GM18870 (cell line): ENCODE measurements at regions not wholly inside any gene's neighbourhood (a gene's known extent, or its start where the extent isn't known, plus 50 kb on each side); places are given as distances from the start of the nearest gene placed in this dataset.
"Not testable (repeated sequence)": the region's sequence is repeated elsewhere in the genome, so short reads cannot be mapped to it uniquely, and the experiment has no call there.

Source experiments
- ATAC-seq: cut with Tn5 transposase; IDR thresholded peaks from one replicate; pipeline ENCODE4 v1.9.1; 2021; ENCODE audit warnings: moderate library complexity; ENCODE audit not compliant: unreplicated experiment

DNA sequence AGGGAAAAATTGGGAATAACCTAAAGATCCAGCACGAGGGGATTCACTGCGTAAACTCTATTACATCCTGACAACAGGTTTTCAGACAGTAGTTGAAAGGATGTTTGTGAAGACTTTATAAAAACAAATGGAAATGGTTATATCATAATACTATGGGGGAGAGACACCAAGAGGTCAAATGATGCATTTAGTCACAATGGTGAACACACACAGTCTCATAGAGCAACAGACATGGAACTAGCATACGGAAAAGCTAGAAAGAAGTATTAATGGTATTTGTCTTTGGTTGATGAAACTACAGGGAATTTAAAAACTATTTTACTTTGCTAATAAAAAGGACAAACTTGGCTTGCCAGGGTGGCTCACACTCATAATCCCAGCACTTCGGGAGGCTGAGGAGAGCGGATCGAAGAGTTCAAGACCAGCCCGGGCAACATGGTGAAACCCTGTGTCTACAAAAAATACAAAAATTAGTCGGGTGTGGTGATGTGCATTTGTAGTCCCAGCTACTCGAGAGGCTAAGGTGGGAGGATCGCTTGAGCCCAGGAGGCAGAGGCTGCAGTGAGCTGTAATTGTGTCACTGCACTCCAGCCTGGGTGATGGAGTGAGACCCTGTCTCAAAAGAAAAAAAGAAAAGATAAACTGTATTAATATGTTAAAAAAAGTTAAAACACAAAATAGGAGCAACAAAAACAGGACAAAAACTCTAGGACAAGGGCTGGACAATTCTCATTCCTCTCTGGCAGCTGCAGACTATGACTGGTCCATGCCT is 94.8 kb downstream of the MYCN start:
- no peak for ATAC-seq

DNA sequence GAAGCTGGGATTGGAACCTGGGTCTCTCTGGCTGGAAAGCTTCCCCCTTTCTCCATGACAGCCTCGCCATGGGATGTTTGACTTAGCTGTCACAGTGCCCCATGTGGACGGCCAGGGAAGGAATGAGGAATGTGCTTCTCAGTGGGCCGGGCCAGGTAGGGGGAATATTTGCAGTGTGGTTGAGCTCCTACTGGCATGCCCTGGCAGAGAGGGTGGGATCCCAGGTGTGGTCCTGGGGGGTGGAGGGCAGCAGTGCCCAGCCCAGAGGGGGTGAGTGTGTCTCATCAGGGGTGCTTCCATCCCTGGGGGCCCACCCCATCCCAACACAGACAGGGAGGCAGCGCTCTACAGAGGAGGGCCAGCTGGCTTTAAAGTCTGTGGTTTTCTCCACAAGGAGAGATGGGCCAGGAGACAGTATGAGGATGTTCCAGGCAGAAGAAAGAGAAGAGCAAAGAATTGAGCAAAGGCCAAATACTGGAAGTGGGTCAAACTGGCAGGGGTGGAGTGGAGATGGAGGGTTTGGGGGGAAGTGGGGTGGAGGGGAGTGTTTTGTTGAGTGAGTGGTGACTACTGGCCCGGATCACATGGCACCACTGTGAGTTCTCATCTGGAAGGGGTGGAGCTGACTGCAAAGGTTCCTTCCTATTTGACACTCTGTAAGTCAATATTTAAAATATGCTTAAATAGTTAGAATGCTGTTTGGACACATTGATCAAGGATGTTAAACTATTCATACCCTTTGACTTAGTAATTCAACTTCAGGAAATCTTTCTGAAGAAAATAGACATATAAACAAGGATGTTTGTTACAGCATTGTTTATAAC is 94.0 kb downstream of the MYCN start:
- ATAC-seq: no peak

DNA sequence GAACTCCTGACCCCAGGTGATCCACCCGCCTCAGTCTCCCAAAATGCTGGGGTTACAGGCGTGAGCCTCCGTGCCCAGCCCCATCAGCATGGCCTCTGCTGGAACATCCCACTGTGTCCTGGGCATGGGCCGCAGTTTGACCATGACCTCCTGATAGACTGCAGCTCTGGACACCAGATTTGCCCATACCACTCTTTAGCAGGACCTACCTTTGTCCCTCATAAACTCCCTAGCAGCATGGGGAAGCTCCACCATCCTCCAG is 92.6 kb downstream of the MYCN start:
- no peak for ATAC-seq

DNA sequence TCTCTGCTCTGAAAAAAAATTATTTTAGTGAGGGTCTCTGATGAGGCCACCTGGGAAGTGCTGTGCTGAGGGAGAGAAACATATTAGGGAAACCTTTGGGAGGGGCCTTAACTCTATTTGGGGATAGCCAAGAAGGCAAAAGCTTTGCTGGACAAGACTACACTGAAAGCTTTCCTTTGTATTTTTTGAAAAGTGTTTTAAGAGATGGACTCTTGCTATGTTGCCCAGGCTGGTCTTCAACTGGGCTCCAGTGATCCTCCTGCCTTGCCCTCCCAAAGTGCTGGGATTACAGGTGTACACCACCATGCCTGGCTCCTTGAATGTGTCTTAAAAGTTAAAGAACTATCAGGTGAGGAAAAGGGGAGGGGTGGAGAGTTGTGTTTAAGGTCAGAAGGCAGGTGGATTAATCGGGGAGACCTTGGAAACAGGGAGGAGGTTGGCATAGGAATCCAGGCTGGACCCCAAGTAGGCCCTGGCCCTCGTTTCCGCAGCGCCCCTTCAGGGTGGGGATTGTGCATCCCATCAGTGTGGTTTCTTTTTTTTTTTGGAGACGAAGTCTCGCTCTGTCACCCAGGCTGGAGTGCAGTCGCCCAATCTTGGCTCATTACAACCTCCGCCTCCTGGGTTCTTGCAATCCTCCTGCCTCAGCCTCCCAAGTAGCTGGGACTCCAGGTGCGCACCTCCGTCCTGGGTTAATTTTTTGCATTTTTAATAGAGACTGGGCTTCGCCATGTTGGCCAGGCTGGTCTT is 92.1 kb downstream of the MYCN start:
- no peak for ATAC-seq

DNA sequence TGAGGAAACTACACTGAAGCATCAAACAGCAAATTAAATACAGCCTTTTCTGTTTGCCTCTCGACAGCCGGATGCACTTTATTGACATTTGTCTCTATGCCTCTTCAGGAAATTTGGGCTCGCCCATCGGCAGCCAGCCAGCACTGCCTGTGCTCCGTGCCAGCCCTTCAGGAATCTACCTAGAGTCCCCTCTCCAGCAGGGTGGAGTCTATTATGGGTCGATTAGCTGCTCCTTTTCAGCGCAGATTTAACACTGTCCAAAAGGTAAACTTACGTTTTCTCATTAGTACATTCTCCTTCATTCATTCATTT is 91.5 kb downstream of the MYCN start:
- no peak for ATAC-seq

DNA sequence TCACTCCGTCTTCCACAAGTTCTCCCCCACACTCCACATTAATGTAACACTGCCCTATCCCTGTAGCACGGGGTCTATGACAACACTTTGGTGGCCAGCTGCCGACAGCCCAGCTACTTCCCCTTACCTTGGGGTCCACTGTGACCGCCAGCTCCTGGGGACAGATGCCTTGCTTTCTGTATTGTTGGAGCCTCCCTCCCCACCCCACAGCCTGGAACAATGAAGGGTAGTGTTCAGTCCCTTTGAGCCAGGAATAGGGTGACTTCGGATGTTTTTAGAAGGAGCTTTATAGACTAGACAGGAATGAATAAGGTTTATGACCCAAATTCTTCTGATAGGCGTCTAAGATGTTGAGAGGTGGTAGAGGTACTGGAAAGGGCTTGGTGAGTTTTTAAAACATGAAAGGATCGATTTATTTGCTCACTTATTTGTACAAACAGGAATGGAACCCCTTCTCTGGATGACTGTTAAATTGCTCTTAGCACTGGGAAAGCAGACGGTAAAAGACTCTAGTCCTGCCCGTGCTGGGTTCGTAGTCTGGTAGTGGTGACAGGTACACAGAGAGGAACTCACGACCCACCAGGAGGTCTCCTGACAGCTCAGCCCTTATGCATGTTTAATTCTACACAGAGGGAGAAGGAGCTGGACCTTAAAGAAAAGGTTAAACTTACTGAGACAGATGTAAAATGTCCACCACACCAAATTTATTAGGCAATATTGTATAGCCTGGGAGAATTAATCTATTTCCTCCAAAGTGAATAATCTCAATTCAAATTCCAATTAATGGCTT is 90.9 kb downstream of the MYCN start:
- no peak for ATAC-seq

DNA sequence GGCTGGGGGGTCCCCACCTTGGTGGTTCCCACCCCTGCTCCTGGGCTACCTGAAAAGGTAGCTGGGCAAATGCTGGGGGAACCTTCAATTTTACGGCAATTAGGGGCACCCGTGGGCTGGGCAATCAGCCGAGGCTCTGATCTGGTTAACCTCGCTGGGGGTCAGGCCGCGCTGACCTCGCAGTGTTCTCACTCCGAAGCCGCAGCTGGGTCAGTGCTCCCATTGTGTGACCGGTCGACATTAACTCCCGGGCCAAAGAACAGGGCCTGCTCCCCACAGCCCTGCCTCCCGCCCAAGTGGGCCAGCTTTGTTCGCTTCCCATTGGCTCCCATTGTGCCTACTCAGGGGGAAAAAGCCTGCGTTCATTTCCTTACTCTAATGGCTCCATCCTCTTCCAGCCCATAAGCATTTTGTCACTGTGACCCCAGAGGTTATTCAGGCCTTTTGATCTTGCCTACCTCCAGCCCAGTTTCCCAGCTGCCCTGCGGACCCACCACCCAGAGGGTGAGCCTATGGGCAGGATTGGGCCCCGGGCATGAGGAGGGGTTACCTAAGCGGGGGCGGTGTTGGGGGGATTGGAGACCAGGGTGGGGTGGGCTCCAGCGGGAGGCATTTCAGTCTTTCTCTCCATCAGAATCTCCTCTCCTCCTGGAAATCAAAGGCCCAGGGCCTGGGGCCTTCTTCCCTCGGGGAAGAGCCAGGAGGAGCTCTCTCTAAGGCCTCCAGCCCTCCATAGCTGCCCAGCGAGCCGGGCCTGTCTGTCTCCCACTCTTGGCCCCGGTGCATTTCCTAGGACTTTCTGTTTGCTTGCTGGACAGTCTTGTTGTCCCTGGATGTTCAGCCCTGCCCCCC is 90.1 kb downstream of the MYCN start:
- no peak for ATAC-seq

DNA sequence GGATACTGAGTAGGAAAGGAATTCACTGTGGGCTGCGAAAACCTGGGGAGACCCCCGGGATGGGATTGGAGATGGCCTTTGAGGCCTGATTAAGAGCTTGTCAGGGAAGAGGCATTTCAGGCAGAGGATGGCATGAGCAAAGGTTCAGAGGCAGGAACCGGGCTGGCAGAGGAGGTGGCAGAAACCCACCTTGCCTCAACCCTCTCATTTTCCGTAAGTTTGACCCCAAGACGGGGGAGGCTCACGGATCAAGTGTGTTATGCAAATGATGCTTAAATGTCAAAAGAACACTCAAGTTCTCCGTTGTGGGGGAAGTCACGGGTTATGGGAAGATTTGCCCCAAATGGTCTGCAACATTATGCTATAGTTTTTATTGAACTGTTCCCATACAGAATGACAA is 88.3 kb downstream of the MYCN start:
- no peak for ATAC-seq

DNA sequence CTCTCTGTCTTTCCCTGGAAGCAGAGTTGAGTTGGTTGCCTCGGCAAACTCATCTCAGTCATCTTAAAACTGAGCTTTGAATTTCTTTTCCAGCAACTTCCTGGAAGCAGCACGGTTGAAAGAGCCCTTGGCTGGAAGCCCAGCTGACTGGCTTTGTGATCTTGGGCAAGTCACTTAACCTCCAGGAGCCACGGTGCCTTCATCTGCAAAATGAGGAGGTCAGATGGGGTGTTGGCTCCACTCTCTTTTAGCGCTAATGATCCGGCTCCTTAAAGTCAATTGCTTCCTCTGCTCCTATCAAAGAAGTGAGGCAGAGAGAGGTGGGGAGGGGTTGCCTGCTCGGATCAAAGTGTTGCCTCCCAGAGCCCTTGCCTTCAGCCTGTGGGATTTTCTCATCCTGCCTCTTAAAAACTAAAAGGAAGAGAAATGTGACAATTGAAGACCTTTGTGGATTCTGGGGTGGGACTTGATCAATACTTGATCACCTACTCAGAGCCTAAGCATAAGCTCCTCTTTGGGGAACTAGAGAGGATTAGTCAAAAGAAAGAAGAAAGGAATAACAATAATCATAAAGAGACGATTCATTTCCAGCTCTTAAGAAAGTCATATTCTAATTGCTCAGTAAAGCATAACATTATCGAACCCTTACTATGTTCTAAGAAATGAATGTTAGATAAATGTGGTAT is 86.6 kb downstream of the MYCN start:
- ATAC-seq: no peak

DNA sequence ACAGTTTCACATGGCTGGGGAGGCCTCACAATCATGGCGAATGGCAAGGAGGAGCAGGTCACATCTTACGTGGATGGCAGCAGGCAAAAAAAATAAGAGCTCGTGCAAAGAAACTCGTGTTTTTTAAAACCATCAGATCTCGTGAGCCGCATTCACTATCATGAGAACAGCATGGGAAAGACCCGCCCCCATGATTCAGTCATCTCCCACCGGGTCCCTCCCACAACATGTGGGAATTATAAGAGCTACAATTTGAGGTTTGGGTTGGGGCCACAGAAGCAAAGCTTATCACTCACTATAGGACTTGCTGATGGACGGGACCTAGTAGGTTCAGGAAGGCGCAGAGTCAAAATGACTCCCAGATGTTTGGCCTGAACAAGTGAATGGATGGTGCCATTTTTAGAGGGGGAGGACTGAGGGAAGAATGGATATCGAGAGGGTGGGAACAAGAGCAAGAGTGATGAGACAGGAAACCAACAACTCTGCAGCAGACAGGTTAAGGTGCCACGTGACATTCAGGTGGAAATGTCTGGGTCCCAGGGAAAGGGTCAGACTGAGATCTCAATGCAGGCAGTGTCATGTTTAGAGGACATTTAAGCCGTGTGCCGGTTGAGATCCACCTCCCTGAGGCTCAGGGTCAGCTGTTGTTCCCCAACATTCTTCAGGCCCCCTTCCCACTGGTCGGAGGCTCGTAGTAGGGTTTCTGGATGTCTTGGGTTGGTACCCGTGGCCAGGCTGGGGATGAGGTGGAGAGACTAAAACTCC is 85.7 kb downstream of the MYCN start:
- ATAC-seq: no peak

DNA sequence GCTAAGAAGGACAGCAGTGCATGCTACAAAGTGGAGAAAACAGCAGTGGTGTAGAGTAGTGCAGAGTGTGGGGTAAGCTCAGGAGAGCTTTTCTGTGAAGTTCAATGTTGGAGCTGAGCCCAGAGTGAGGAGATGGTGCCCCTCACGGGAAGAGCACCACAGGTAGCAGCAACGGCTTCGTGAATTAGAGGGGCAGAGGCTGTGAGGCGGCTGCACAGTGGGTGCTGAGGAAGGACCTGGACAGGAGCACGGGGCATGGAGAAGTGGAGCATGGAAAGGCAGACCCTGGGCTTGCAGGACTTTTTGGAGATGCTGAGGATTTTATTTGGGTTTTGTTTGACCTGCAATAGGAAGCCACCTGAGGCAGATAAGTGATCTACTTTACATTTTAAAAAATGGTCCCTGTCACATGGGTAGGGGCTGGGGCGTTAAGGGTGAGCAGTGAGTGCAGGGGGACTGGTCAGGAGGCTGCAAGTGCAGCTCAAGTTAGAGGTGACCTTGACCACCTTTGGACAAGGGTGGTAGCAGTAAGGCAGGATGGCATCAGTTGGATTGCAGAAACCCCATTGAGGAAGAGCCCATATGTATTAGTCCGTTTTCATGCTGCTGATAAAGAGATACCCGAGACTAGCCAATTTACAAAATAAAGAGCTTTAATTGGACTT is 85.0 kb downstream of the MYCN start:
- ATAC-seq: no peak

DNA sequence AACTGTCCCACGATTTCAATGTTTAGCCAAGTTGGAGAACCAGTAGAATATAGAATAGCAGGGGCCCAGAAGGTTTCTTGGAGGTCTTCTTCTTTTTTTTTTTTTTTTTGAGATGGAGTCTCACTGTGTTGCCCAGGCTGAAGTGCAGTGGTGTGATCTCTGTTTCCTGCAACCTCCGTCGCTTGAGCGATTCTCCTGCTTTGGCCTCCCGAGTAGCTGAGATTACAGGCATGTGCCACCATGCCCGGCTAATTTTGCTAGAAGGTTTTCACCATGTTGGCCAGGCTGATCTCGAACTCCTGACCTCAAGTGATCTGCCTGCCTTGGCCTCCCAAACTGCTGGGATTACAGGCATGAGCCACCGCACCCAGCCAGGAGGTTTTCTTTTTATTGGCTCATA is 84.3 kb downstream of the MYCN start:
- ATAC-seq: not testable (repeated sequence)

DNA sequence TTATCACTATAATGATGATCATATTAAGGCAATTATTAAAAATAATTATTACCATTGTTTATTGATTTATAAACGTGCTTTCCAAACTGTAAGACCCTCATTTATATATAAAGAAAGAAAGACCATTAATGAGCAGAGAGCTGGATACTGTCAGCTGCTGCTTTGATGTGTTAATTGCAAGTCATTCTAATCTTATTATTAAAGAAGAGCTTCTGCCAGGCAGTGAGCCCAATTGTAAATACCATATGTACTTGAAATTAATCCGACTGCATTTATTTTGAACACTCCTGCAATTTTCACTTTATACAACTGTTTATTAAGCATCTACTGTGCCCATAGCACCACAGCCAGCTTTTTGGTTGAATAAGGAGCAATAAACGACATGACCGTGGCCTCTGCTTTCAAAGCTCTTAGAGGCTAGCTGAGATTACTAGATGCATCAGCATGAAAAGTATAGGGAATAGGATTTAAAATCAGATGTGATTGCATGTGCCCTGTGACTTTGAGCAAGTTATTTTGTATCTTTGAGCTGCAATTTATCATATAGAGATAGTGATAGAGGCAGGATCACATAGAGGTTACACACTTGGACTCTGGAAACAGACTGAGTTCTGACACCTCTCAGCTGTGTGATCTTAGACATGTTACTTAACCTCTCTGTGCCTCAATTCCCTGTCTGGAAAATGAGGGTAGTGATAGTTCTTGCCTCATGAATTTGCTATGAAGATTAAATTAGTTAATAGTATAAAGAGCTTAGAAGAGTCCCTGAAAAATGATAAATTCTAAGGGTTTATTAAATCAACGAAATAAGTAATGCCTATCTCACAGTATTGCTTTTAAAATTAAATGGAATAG is 83.4 kb downstream of the MYCN start:
- ATAC-seq: no peak

DNA sequence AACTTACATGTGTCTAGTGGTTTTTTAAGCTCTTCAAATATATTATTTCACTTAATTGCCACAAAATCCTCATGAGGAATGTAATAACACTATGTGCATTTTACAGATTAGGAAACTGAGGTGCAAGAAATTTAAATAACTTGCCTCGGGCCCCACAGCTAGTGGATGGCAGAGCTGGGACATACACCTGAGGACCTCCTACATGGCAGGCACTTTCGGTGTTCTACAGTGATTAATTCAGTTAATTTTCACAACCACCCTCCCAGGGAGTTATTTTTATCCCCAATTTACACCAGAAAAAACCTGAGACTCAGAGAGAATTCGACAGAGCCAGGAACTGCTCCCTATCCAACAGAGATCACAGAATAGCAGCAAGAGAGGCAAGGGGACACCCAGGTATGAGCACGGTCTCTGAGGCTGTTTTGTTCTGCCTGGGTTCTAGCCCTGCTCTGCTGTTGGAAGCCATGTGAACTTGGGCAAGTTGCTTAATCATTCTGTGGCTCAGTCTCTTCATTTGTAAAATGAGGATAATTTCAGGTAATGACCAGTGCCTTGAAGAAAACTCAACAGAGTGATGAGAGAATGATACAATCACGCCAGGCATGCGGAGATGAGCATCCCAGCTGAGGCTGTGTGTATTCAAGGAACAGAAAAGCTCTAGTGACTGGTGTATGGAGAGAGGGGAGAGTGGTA is 82.3 kb downstream of the MYCN start:
- no peak for ATAC-seq

DNA sequence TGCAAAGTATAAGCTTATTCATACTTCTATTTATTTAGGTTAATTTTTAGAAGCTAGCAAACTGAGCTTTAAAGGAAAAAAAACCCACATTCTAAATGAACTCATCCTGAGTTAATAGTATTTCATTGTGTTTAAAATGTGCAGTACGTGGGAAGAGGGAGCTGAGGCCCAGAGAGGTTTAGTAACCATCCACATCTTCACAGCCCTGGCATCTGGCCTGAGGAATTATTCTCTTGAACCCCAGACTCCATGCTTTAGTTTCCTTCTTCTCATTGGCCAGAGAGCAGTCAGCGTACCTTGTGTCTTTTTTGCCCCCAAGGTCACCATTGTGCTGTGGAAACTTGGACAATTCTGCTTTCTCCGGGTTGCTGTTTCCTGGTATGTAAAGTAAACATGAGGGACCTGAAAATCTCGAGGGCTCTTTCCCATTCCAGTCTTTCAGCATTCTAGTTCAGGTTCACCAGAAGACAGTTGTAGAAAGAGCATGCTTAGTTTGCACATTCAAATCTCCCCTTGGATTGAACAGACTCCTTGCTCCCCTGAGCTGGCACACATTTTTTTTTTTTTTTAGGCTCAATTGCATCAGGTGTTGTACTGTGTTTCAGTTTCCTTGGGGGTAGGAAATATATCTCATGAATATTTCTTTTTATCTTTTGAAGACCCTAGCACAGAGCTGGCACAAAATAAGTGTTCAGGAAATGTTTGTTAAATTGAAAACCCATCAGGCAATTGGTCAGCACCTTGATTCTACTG is 81.4 kb downstream of the MYCN start:
- ATAC-seq: no peak

DNA sequence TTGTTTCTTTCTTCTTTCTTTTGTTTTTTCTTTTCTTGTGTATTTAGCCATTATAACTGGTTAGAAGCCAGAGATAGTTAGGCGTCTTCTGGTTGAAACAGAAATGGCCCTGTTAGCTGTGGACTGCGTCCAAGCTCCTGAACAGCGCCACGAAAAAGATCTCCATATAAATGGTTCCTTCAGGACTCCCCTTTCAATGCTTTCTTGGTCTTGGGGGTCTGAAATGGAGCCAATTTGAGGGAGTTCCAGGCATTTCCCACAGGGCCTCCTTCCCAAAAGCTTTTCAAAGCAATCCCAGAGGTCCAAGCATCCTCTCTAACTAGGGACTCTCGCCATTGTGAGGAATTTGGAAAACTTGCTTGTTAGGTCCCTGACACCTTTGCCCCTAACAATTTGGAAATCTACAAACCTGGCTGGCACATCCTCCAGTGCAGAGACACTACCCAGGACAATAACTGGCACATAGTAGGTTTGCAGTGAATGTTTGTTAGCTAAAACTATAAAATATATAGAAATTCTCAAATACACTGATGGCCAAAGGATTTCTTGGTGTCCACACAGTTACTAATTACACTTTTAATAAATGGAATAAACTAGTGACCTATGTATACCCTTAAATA is 80.1 kb downstream of the MYCN start:
- ATAC-seq: no peak
